Right lobe of liver (tissue), 6 donors: ENCODE measurements at regions not wholly inside any gene's neighbourhood (a gene's known extent, or its start where the extent isn't known, plus 50 kb on each side); places are given as distances from the start of the nearest gene placed in this dataset.

Experiments
- ATAC-seq, 4 donors: fragments of 200-7000 bp; cut with Tn5 transposase; one replicate each; pipeline ENCODE4 v1.9.1; 2020; ENCODE audit warnings: mild to moderate bottlenecking in 4 of 4, moderate library complexity in 4 of 4
- DNase-seq, 3 donors: peaks; one replicate each; pipeline ENCODE4 v3.0.0-alpha.2; 2020
- H3K27ac ChIP-seq, 3 donors: fragments of 200-600 bp; one replicate each; pipeline ENCODE4 v1.8.0; 2022
- H3K27me3 ChIP-seq, 2 donors: fragments of 200-600 bp; one replicate each; pipeline ENCODE4 v1.8.0; 2022
- H3K36me3 ChIP-seq, 4 donors: fragments of 200-600 bp; sonication (generic) in 1 of 4; one replicate each; pipeline versions ENCODE4 v1.5.1 to v1.8.0; 2017 to 2022; ENCODE audit warnings: control low read depth in 1 of 4
- H3K4me1 ChIP-seq, 4 donors: fragments of 200-600 bp; sonication (generic) in 1 of 4; one replicate each; pipeline versions ENCODE4 v1.5.1 to v1.8.0; 2017 to 2022; ENCODE audit warnings: control low read depth in 1 of 4
- H3K4me3 ChIP-seq, 3 donors: fragments of 200-600 bp; one replicate each; pipeline ENCODE4 v1.8.0; 2022
- H3K9me3 ChIP-seq, 4 donors: fragments of 200-600 bp; sonication (generic) in 1 of 4; one replicate each; pipeline versions ENCODE4 v1.5.1 to v1.8.0; 2017 to 2022; ENCODE audit warnings: control low read depth in 1 of 4
- POLR2A ChIP-seq: fragments of 450-650 bp; IDR thresholded peaks from one replicate; pipeline ENCODE4 v1.6.1; 2017; ENCODE audit warnings: antibody characterized with exemption, mild to moderate bottlenecking
- WGBS: methylation state at CpG from one replicate; pipeline ENCODE4 v1.1.6; 2018; ENCODE audit warnings: low coverage, low lambda C conversion rate; ENCODE audit not compliant: insufficient coverage; ENCODE audit errors: missing lambda C conversion rate; 5-methylcytosine and 5-hydroxymethylcytosine counted together
- intact Hi-C, 2 donors: fragments of 100-400 bp; cut with DNase I; formaldehyde crosslinking; loops; one replicate each; pipeline versions ENCODE4 v1.11.2 to v1.14.1; 2022
- TF ChIP-seq, protein P1 (sequence below), 4 donors: fragments of 200-600 bp in 3 of 4; fragments of 450-650 bp in 1 of 4; IDR thresholded peaks; one replicate each; pipeline versions ENCODE4 v1.5.1 to v1.8.0; 2016 to 2022; ENCODE audit warnings: antibody characterized with exemption in 4 of 4, mild to moderate bottlenecking in 2 of 4
- donor health status: DM: no; HTN: yes; CAD: no.
- donor health status: DM: no; HTN: no; CAD: no.
- donor health status: DM: no; HTN: no; CAD: no.
- donor health status: DM: no; HTN: yes; CAD: no.
- donor health status: DM: no; HTN: yes; CAD: no.

- H3K27me3 ChIP-seq, result no peaks in the 10 kb centered on the region
- ATAC-seq, result no peak
- no peaks in the 10 kb centered on the region for H3K4me1 ChIP-seq
- 80% methylated on average over 3 of the region's 3 CpGs for WGBS
- DNase-seq, result no peak
- intact Hi-C loops, result no loop called here
- TF ChIP-seq, protein P1, sequence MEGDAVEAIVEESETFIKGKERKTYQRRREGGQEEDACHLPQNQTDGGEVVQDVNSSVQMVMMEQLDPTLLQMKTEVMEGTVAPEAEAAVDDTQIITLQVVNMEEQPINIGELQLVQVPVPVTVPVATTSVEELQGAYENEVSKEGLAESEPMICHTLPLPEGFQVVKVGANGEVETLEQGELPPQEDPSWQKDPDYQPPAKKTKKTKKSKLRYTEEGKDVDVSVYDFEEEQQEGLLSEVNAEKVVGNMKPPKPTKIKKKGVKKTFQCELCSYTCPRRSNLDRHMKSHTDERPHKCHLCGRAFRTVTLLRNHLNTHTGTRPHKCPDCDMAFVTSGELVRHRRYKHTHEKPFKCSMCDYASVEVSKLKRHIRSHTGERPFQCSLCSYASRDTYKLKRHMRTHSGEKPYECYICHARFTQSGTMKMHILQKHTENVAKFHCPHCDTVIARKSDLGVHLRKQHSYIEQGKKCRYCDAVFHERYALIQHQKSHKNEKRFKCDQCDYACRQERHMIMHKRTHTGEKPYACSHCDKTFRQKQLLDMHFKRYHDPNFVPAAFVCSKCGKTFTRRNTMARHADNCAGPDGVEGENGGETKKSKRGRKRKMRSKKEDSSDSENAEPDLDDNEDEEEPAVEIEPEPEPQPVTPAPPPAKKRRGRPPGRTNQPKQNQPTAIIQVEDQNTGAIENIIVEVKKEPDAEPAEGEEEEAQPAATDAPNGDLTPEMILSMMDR (IDR thresholded peaks at IDR 0.05), result no peak
- no peak for TF ChIP-seq POLR2A
- H3K27ac ChIP-seq, result no peak overlapping the region
- no peaks in the 10 kb centered on the region for H3K36me3 ChIP-seq
- no peaks in the 10 kb centered on the region for H3K9me3 ChIP-seq
- no peak overlapping the region for H3K4me3 ChIP-seq
Observed at GRCh38 chr4:148774134-148774533, 331.9 kb upstream of the NR3C2 start.

DNA sequence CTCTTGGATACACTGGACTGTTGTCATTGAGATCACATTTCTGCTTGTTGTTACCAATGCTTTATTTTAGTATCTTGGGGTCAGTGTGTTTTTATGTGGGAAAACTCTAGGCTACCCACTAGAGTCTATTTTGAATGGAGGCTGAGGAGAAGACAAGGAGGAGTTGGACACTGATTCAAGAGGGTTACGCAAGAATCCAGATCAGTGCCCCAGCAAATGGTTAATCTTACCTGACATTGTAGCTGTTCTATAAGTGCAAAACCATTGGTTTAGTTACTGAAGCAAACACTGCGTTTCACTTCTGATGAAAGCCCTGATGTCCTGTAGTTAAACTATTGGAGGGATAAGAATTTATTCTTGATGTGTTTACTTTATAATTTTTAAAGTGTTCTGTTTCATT lies 331.1 kb upstream of the NR3C2 start:
- H3K4me3 ChIP-seq, result no peak overlapping the region
- TF ChIP-seq POLR2A, result no peak
- TF ChIP-seq, protein P1 (IDR thresholded peaks at IDR 0.05), result no peak
- no peaks in the 10 kb centered on the region for H3K4me1 ChIP-seq
- H3K27me3 ChIP-seq, result no peaks in the 10 kb centered on the region
- no peak overlapping the region for H3K27ac ChIP-seq
- ATAC-seq (no peak), DNase-seq (no peak)
- no peaks in the 10 kb centered on the region for H3K36me3 ChIP-seq
- WGBS, result 78% methylated on average over 2 of the region's 2 CpGs
- no peaks in the 10 kb centered on the region for H3K9me3 ChIP-seq
- intact Hi-C loops, result no loop called here

- intact Hi-C loops, result no loop called here
- Histone ChIP-seq H3K27me3 (no peaks in the 10 kb centered on the region), H3K9me3 (no peaks in the 10 kb centered on the region), H3K4me3 (no peak overlapping the region), H3K36me3 (no peaks in the 10 kb centered on the region), H3K27ac (no peak overlapping the region), H3K4me1 (no peaks in the 10 kb centered on the region)
- DNase-seq, result no peak
- TF ChIP-seq, protein P1 (IDR thresholded peaks at IDR 0.05), result no peak
- no peak for TF ChIP-seq POLR2A
- ATAC-seq, result no peak
Observed at GRCh38 chr4:148770848-148771247, 328.6 kb upstream of the NR3C2 start.

DNA sequence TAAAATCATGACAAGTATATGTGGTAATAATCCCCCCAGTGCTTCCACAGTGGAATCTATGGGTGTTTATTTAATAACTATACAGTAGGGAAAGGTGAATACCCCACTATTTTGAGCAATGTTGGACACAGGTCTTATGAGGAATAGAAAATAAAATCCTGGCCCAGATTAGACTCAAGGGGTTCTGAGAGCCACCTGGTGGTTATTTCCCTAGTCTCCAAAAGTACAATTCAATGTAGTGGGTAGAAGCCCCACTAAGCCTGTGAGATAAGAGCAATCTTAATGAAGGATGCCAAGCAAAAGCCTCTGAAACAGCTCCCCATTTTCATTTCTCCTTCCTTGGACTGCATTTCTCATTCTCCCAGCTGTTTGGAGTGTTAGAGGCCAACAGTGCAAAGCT lies 328.2 kb upstream of the NR3C2 start:
- TF ChIP-seq POLR2A, result no peak
- TF ChIP-seq, protein P1 (IDR thresholded peaks at IDR 0.05), result peak in 2 of 4 donors; percentile 15 to 24
- H3K27ac ChIP-seq, result no peak overlapping the region
- ATAC-seq, result peak in 1 of 4 donors; percentile 40
- H3K9me3 ChIP-seq, result no peaks in the 10 kb centered on the region
- H3K4me3 ChIP-seq, result no peak overlapping the region
- intact Hi-C loops, result no loop called here
- DNase-seq, result no peak
- no peaks in the 10 kb centered on the region for H3K4me1 ChIP-seq
- H3K36me3 ChIP-seq, result no peaks in the 10 kb centered on the region
- H3K27me3 ChIP-seq, result no peaks in the 10 kb centered on the region

DNA sequence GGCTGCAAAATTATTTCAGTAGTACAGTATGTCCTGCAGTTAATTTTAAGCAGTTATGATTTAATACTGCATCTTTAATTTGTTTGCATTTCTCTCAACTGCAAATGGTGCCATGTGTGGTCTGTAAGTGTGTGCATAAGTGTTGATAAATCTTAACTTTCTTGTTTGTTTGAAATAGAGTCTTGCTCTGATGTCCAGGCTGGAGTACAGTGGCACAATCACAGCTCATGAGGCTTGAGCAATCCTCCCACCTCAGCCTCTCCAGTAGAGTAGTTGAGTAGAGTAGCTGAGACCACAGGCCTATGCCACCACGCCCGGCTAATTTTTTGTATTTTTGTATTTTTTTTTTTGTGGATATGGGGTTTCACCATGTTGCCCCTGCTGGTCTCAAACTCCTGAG lies 322.5 kb upstream of the NR3C2 start:
- TF ChIP-seq POLR2A, result no peak
- TF ChIP-seq, protein P1 (IDR thresholded peaks at IDR 0.05), result no peak
- ATAC-seq (no peak), DNase-seq (no peak)
- no peaks in the 10 kb centered on the region for H3K4me1 ChIP-seq
- no peak overlapping the region for H3K4me3 ChIP-seq
- no peaks in the 10 kb centered on the region for H3K27me3 ChIP-seq
- no peaks in the 10 kb centered on the region for H3K9me3 ChIP-seq
- H3K27ac ChIP-seq, result no peak overlapping the region
- intact Hi-C loops, result no loop called here
- no peaks in the 10 kb centered on the region for H3K36me3 ChIP-seq
- 0% methylated on average over 1 of the region's 2 CpGs for WGBS
